DMS53 (cell line): ENCODE measurements at regions not wholly inside any gene's neighbourhood (a gene's known extent, or its start where the extent isn't known, plus 50 kb on each side); places are given as distances from the start of the nearest gene placed in this dataset.
"Not testable (repeated sequence)": the region's sequence is repeated elsewhere in the genome, so short reads cannot be mapped to it uniquely, and the experiment has no call there.

Source experiments
- DNase-seq: peaks from one replicate; lab custom pipeline; 2025; lab: John Stamatoyannopoulos, UW

GRCh38 chr16:60142619-60143347 lies 1408.7 kb upstream of the GOT2 start:
- no peak for DNase-seq

- DNase-seq: no peak
Observed at GRCh38 chr16:60137891-60138290, 1403.8 kb upstream of the GOT2 start.

- no peak for DNase-seq
Observed at GRCh38 chr16:60127196-60127595, 1393.1 kb upstream of the GOT2 start.

- not testable (repeated sequence) for DNase-seq
Observed at GRCh38 chr16:60126115-60126514, 1392.0 kb upstream of the GOT2 start.

- no peak for DNase-seq
Observed at GRCh38 chr16:60123392-60124023, 1389.4 kb upstream of the GOT2 start.

GRCh38 chr16:60120586-60120985 lies 1386.5 kb upstream of the GOT2 start:
- no peak for DNase-seq

- no peak for DNase-seq
Observed at GRCh38 chr16:60110531-60110930, 1376.4 kb upstream of the GOT2 start.

- DNase-seq: no peak
Observed at GRCh38 chr16:60107871-60108270, 1373.8 kb upstream of the GOT2 start.

- no peak for DNase-seq
Observed at GRCh38 chr16:60107437-60107836, 1373.3 kb upstream of the GOT2 start.

- no peak for DNase-seq
Observed at GRCh38 chr16:60100371-60100770, 1366.3 kb upstream of the GOT2 start.

- DNase-seq: no peak
Observed at GRCh38 chr16:60091529-60091928, 1357.4 kb upstream of the GOT2 start.

- DNase-seq: no peak
Observed at GRCh38 chr16:60091071-60091470, 1357.0 kb upstream of the GOT2 start.

- DNase-seq: no peak
Observed at GRCh38 chr16:60087530-60087929, 1353.4 kb upstream of the GOT2 start.

- DNase-seq: not testable (repeated sequence)
Observed at GRCh38 chr16:60078819-60079218, 1344.7 kb upstream of the GOT2 start.

- no peak for DNase-seq
Observed at GRCh38 chr16:60077861-60078260, 1343.7 kb upstream of the GOT2 start.

- DNase-seq: no peak
Observed at GRCh38 chr16:60074378-60074777, 1340.3 kb upstream of the GOT2 start.

- no peak for DNase-seq
Observed at GRCh38 chr16:60073376-60073775, 1339.3 kb upstream of the GOT2 start.

- DNase-seq: no peak
Observed at GRCh38 chr16:60064026-60064425, 1329.9 kb upstream of the GOT2 start.

GRCh38 chr16:60061396-60061795 lies 1327.3 kb upstream of the GOT2 start:
- DNase-seq: no peak

- no peak for DNase-seq
Observed at GRCh38 chr16:60060731-60061130, 1326.6 kb upstream of the GOT2 start.

GRCh38 chr16:60059141-60059540 lies 1325.0 kb upstream of the GOT2 start:
- no peak for DNase-seq

- no peak for DNase-seq
Observed at GRCh38 chr16:60041671-60042070, 1307.6 kb upstream of the GOT2 start.

GRCh38 chr16:60031740-60032139 lies 1297.6 kb upstream of the GOT2 start:
- no peak for DNase-seq

GRCh38 chr16:60027351-60027750 lies 1293.2 kb upstream of the GOT2 start:
- no peak for DNase-seq
